NT2/D1 (cell line): ENCODE measurements at regions not wholly inside any gene's neighbourhood (a gene's known extent, or its start where the extent isn't known, plus 50 kb on each side); places are given as distances from the start of the nearest gene placed in this dataset.

Source experiments
- DNase-seq: peaks from one replicate; pipeline ENCODE4 v3.0.0-alpha.2; 2011; ENCODE audit warnings: low read depth, low spot score
- H3K27me3 ChIP-seq: 2 replicates; pipeline ENCODE4 v1.6.0; 2011; ENCODE audit warnings: mild to moderate bottlenecking; ENCODE audit not compliant: insufficient read length, insufficient read depth
- H3K36me3 ChIP-seq: 2 replicates; pipeline ENCODE4 v1.6.1; 2011; ENCODE audit warnings: mild to moderate bottlenecking, low read length, mixed read lengths; ENCODE audit not compliant: insufficient read depth, insufficient read length
- H3K4me1 ChIP-seq: 2 replicates; pipeline ENCODE4 v1.5.1; 2011; ENCODE audit not compliant: insufficient read depth, insufficient read length
- H3K4me3 ChIP-seq: 2 replicates; pipeline ENCODE4 v1.5.1; 2011; ENCODE audit warnings: low read depth; ENCODE audit not compliant: insufficient read length
- H3K9ac ChIP-seq: 2 replicates; pipeline ENCODE4 v1.6.0; 2011; ENCODE audit warnings: low read depth; ENCODE audit not compliant: insufficient read length
- H3K9me3 ChIP-seq: 2 replicates; pipeline ENCODE4 v1.5.1; 2011; ENCODE audit warnings: mild to moderate bottlenecking, low read length; ENCODE audit not compliant: insufficient read depth
- SUZ12 ChIP-seq: IDR thresholded peaks from 2 replicates; pipeline ENCODE4 v1.6.1; 2011; ENCODE audit not compliant: insufficient read length, insufficient read depth; ENCODE audit errors: extremely low read depth
- YY1 ChIP-seq: IDR thresholded peaks from 2 replicates; pipeline ENCODE4 v1.6.1; 2011; ENCODE audit not compliant: insufficient read length, insufficient read depth
- ZNF274 ChIP-seq: IDR thresholded peaks from 2 replicates; pipeline ENCODE4 v1.6.1; 2011; ENCODE audit warnings: mild to moderate bottlenecking, low read depth, low read length

DNA sequence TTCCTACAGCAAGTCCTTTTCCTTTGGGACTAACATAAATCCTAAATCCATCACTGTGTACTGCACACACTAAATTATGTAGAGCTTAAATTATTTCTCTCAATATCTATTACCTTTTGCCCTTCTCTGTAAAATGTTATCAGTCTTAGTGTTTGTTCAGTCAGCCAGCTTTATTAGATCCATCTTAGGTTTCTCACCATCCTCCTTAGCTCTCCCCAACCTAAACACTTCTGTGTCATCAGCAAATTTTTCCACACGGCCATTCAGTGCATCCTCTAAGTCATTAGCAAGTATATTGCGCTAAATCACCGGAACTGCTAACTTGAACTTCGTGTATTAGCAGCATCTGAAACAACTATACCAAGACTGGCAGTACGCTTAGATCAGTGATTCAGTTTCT lies 142.1 kb upstream of the ZNF438 start:
- no peaks in the 10 kb centered on the region for H3K27me3 ChIP-seq
- no peak overlapping the region for H3K4me3 ChIP-seq
- H3K4me1 ChIP-seq, result no peaks in the 10 kb centered on the region
- TF ChIP-seq SUZ12 (no peak), YY1 (no peak), ZNF274 (no peak)
- H3K9me3 ChIP-seq, result peaks cover 7% of the 10 kb centered on the region; the same call in 1 of the 2 replicates
- no peaks in the 10 kb centered on the region for H3K36me3 ChIP-seq
- no peak overlapping the region for H3K9ac ChIP-seq
- DNase-seq, result no peak

DNA sequence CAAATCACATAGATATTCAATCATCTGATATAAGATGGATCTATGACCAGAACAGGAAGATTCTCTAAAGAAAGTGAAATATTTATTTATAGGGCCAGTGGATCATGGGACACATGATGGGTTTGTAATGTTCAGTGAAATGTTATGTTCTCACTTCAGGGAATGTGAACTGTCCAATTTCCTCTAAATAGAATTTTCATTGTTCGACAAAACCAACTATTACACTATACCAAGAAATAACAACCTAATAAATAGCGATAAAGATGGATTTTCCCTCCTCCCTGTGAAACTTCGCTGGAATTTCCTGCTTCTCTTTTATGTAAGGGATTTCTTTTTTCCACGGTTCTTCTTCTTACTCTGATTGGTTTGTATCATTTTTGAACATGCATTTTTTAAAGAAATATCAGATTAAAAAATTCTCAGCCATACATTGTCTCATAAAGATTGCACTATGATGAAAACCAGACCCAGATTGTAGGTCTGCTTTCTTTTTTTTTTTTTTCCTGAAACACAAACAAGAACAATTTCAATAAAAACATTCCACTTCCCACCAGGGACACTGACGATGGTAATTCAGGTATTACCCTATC lies 139.8 kb upstream of the ZEB1 start:
- Histone ChIP-seq H3K9me3 (no peaks in the 10 kb centered on the region), H3K36me3 (no peaks in the 10 kb centered on the region), H3K4me1 (no peaks in the 10 kb centered on the region), H3K4me3 (no peak overlapping the region), H3K9ac (no peak overlapping the region), H3K27me3 (no peaks in the 10 kb centered on the region)
- TF ChIP-seq YY1 (no peak), ZNF274 (no peak), SUZ12 (no peak)
- DNase-seq, result no peak

DNA sequence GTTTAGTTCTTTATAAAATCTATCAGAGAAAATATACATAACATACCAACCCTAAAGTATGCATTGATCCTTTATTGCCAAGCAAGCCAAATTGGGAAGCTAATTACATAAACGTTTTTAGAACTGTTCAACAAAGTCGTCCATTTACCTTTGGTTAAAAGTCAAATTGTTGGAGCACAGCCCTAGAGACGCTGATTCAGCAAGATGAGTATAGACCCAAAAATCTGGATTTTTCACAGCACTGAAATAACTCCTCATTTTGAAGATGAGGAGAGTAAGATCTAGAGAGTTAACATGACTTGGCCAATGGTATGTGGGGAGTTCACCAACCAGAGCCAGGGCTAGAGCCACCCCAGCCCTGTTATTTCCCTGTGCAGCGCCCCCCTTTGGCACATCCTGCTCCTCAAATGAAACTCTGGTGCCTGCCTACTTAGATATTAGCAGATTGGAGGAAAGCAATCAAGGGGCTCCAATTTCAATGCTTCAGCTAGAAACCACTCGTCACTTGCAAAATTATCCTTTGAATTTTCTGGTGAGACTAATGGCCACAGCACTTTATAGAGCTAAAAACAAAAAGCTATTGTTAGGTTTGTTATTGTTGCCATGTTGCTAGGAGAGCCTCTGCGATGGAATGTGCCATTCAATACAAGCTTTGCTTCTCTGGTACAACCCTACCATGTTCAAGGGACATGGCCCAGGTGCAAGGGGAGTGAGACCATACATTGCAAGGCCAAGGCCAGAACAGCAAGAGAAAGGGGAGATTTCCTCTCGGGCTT lies 132.6 kb upstream of the ZEB1 start:
- H3K4me1 ChIP-seq, result no peaks in the 10 kb centered on the region
- no peaks in the 10 kb centered on the region for H3K27me3 ChIP-seq
- TF ChIP-seq ZNF274 (no peak), SUZ12 (no peak), YY1 (no peak)
- H3K36me3 ChIP-seq, result no peaks in the 10 kb centered on the region
- no peak overlapping the region for H3K9ac ChIP-seq
- peak; percentile 33 for DNase-seq
- no peak overlapping the region for H3K4me3 ChIP-seq
- H3K9me3 ChIP-seq, result no peaks in the 10 kb centered on the region

DNA sequence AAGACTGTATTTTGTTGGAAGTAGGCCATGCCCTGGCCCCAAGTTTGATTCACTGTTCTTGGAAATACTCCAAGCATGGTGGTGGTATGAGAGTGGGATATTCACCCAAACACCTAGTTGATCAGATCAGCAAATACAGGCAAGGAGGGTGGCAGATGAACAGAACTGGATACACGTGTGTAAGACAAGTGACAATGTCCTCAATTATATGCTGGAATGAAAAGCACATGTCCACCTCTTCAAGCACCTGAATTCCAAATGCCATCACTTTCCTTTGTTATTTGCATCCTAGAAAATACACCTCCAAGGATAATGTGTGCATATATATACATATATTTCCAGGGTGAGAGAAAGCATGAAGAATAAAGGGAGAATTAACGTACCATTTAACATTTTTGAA lies 131.8 kb upstream of the ZEB1 start:
- TF ChIP-seq SUZ12 (no peak), YY1 (no peak), ZNF274 (no peak)
- Histone ChIP-seq H3K27me3 (no peaks in the 10 kb centered on the region), H3K9me3 (no peaks in the 10 kb centered on the region), H3K9ac (no peak overlapping the region), H3K4me3 (no peak overlapping the region), H3K36me3 (no peaks in the 10 kb centered on the region), H3K4me1 (no peaks in the 10 kb centered on the region)
- no peak for DNase-seq

DNA sequence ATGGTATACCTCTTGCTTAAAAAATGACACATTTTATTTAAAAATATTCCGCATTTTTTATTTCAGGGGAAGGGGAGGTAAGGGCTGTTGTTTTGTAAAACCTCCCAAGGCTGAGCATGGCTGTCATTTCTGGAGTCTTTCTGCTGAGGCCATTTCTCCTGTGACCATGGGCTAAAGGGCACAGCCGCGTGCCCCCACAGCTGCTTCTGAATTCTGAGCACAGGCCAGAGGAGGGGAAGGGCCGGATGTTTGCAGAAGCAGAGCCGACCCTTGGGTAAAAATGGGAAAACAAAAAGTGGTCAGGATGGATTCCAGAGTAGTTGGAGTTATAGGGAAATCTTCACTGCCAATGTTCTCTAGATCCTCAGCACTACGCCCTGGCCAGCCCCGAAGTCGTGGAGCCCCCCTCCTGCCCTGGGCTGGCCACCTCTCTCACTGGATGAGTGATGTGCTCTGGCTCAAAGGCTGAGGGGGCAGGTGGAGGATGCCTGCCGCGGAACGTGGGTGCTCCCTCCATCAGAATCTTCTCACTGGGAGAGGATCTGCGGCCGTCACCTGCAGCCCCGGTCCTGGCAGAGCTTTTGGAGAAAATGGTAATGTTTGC lies 131.3 kb upstream of the ZEB1 start:
- H3K36me3 ChIP-seq, result no peaks in the 10 kb centered on the region
- DNase-seq, result no peak
- H3K4me3 ChIP-seq, result no peak overlapping the region
- no peaks in the 10 kb centered on the region for H3K4me1 ChIP-seq
- no peak overlapping the region for H3K9ac ChIP-seq
- no peaks in the 10 kb centered on the region for H3K9me3 ChIP-seq
- TF ChIP-seq SUZ12 (no peak), ZNF274 (no peak), YY1 (no peak)
- H3K27me3 ChIP-seq, result no peaks in the 10 kb centered on the region

DNA sequence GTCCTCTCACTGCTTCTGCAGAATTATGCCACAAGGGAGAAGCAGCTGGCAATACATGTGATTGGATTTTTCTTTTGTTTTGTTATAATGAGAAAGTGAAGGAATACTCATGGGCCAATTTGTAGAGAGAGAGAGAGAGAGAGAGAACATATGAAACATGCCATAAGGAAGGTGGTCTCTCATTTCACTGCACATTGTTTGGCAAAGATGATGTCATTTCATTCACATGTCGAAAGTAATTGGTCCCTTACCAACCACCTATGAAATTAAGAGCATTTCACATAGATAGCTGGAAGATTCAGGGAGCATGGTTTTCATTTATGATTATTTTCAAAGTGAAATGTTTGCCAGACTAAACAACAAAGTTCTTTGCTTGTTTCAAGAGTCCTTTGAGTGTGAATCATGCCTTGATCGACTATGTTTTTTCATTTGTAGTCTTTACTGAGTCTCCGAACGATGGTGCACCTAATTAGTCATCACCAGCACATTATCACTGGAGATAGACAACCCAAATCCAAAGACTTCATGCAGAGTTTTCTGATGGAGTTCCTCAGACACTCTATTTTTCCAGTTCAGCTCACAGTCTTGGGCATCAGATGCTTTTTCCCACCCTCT lies 130.1 kb upstream of the ZEB1 start:
- no peaks in the 10 kb centered on the region for H3K36me3 ChIP-seq
- H3K4me1 ChIP-seq, result no peaks in the 10 kb centered on the region
- no peak overlapping the region for H3K4me3 ChIP-seq
- no peaks in the 10 kb centered on the region for H3K27me3 ChIP-seq
- TF ChIP-seq YY1 (no peak), SUZ12 (no peak), ZNF274 (no peak)
- no peak overlapping the region for H3K9ac ChIP-seq
- no peak for DNase-seq
- H3K9me3 ChIP-seq, result no peaks in the 10 kb centered on the region

DNA sequence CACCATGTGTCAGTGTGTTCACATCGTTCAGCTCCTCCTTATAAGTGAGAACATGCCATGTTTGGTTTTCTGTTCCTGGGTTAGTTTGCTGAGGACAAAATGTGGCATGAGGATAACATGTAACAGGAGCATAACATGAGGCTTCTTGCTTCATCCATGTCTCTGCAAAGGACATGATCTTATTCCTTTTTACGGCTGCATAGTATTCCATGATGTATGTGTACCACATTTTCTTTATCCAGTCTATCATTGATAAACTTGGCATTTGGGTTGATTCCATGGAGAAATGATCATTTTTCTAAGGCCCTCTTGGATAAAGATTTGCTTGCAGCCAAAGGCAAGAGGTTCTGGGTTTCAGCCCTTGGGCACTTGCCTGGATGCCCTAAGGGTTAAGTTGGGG lies 128.5 kb upstream of the ZEB1 start:
- no peak for DNase-seq
- H3K36me3 ChIP-seq, result no peaks in the 10 kb centered on the region
- H3K4me3 ChIP-seq, result no peak overlapping the region
- no peaks in the 10 kb centered on the region for H3K4me1 ChIP-seq
- no peak overlapping the region for H3K9ac ChIP-seq
- TF ChIP-seq SUZ12 (no peak), ZNF274 (no peak), YY1 (no peak)
- no peaks in the 10 kb centered on the region for H3K27me3 ChIP-seq
- H3K9me3 ChIP-seq, result no peaks in the 10 kb centered on the region
